ENCODE measurements at regions not wholly inside any gene's neighbourhood (a gene's known extent, or its start where the extent isn't known, plus 50 kb on each side); places are given as distances from the start of the nearest gene placed in this dataset.

DNA sequence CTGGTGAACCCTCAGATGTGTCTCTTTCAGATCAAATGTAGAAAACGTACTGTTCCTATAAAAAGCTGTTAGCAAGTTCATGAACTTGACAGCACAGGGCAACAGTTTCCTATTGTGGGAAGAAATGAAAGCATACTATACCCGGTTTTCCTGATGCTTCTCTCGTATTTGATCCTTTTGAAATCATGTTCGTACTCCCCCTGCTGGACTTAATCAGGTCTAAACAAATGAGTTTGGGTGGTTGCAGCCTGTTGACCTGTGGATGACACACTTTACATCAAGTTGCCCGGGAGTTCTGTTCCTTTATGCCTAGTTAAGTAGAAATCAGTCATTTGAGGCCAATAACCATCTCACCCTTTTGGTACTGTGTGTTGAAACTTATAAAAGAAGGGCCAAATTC is 1992.3 kb downstream of the MAT2B start:
- TF ChIP-seq, protein P1, sequence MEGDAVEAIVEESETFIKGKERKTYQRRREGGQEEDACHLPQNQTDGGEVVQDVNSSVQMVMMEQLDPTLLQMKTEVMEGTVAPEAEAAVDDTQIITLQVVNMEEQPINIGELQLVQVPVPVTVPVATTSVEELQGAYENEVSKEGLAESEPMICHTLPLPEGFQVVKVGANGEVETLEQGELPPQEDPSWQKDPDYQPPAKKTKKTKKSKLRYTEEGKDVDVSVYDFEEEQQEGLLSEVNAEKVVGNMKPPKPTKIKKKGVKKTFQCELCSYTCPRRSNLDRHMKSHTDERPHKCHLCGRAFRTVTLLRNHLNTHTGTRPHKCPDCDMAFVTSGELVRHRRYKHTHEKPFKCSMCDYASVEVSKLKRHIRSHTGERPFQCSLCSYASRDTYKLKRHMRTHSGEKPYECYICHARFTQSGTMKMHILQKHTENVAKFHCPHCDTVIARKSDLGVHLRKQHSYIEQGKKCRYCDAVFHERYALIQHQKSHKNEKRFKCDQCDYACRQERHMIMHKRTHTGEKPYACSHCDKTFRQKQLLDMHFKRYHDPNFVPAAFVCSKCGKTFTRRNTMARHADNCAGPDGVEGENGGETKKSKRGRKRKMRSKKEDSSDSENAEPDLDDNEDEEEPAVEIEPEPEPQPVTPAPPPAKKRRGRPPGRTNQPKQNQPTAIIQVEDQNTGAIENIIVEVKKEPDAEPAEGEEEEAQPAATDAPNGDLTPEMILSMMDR (IDR thresholded peaks at IDR 0.05) = peak; percentile 23; the same call in 1 of the 2 replicates
- no peak for TF ChIP-seq ZNF671 (CRISPR knock-in tag; IDR thresholded peaks at IDR 0.05)
- TF ChIP-seq NFE2L1 (CRISPR knock-in tag; IDR thresholded peaks at IDR 0.05) = no peak
- no peak for TF ChIP-seq CREB1 (CRISPR knock-in tag; IDR thresholded peaks at IDR 0.05)
- TF ChIP-seq ZNF138 (CRISPR knock-in tag; conservative IDR thresholded peaks at IDR 0.05) = no peak
- TF ChIP-seq, protein P2, sequence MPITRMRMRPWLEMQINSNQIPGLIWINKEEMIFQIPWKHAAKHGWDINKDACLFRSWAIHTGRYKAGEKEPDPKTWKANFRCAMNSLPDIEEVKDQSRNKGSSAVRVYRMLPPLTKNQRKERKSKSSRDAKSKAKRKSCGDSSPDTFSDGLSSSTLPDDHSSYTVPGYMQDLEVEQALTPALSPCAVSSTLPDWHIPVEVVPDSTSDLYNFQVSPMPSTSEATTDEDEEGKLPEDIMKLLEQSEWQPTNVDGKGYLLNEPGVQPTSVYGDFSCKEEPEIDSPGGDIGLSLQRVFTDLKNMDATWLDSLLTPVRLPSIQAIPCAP (CRISPR knock-in tag; IDR thresholded peaks at IDR 0.05) = no peak
- TF ChIP-seq ETV6 (CRISPR knock-in tag; IDR thresholded peaks at IDR 0.05) = no peak
- TF ChIP-seq ELF4 (CRISPR knock-in tag; IDR thresholded peaks at IDR 0.05; ENCODE audit: low read depth) = no peak
- TF ChIP-seq, protein P3, sequence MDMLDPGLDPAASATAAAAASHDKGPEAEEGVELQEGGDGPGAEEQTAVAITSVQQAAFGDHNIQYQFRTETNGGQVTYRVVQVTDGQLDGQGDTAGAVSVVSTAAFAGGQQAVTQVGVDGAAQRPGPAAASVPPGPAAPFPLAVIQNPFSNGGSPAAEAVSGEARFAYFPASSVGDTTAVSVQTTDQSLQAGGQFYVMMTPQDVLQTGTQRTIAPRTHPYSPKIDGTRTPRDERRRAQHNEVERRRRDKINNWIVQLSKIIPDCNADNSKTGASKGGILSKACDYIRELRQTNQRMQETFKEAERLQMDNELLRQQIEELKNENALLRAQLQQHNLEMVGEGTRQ (CRISPR knock-in tag; IDR thresholded peaks at IDR 0.05) = no peak
- no peak for TF ChIP-seq ATF1 (CRISPR knock-in tag; IDR thresholded peaks at IDR 0.05)
- TF ChIP-seq, protein P4, sequence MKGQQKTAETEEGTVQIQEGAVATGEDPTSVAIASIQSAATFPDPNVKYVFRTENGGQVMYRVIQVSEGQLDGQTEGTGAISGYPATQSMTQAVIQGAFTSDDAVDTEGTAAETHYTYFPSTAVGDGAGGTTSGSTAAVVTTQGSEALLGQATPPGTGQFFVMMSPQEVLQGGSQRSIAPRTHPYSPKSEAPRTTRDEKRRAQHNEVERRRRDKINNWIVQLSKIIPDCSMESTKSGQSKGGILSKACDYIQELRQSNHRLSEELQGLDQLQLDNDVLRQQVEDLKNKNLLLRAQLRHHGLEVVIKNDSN (CRISPR knock-in tag; IDR thresholded peaks at IDR 0.05) = no peak
- no peak for TF ChIP-seq CBFB (CRISPR knock-in tag; IDR thresholded peaks at IDR 0.05; ENCODE audit: low read depth)
